Gastrocnemius medialis (tissue), 4 donors: ENCODE measurements at regions not wholly inside any gene's neighbourhood (a gene's known extent, or its start where the extent isn't known, plus 50 kb on each side); places are given as distances from the start of the nearest gene placed in this dataset.

ENCODE experiments used
- CTCF ChIP-seq, 5 experiments: fragments of 450-650 bp in 3 of 5; fragments of 200-600 bp in 2 of 5; sonication (generic) in 2 of 5; IDR thresholded peaks in 4 of 5; conservative IDR thresholded peaks in 1 of 5; 1 replicate in 4 of 5; 2 replicates in 1 of 5; pipeline ENCODE4 v1.5.1; 2016 to 2019; ENCODE audit warnings: antibody characterized with exemption in 5 of 5, mild to moderate bottlenecking in 3 of 5, moderate library complexity in 3 of 5
- POLR2A ChIP-seq, 2 donors: fragments of 450-650 bp; IDR thresholded peaks; one replicate each; pipeline ENCODE4 v1.6.1; 2017; ENCODE audit warnings: antibody characterized with exemption in 2 of 2, mild to moderate bottlenecking in 2 of 2, moderate library complexity in 2 of 2

- no peak for TF ChIP-seq CTCF (IDR thresholded peaks at IDR 0.05 in 4 of 5, conservative IDR thresholded peaks at IDR 0.05 in 1 of 5)
- TF ChIP-seq POLR2A (IDR thresholded peaks at IDR 0.05) = no peak
Measured at GRCh38 chr7:114790521-114790920, 131.4 kb upstream of the MDFIC start.
